ENCODE measurements at regions not wholly inside any gene's neighbourhood (a gene's known extent, or its start where the extent isn't known, plus 50 kb on each side); places are given as distances from the start of the nearest gene placed in this dataset.
A peak's percentile ranks its signal among the peaks of the same experiment; 100 is the strongest.
"Not testable (repeated sequence)": the region's sequence is repeated elsewhere in the genome, so short reads cannot be mapped to it uniquely, and the experiment has no call there.

DNA sequence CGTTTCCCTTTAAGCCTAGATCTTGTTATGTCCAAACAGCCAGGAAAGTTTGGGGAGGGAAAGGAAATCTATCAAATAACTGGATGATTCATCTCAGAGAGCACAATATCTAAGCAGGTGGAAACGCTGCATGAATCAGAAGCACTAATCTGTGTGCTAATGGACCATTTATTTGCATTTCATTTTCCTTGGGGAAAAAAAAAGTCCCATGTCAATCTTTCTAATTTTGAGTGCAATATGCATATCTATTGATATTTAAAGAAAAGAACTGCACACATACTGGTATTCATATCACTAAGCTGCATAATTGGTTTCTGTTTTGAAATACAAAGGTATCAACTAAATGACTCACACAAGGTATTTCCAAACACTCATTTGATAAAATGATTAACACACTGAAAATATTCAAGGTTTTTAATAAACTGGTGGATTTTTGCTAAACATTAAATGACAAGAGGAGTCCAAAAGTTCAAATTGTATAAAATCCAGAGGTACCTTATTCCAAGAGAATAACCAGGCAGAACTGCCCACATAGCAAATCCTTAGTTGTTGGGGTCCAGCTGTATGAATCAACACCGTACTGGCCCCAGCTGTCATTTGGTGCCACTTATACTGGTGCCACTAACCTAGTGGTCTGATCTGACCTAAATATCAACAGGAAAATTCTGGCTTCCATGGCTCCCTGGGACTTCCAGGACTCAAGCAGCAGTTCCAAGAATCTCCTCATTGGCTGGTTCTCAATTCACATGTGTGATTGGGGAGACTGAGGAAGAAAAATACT lies 122.2 kb upstream of the SP4 start:
- DNase-seq, result no peak

DNA sequence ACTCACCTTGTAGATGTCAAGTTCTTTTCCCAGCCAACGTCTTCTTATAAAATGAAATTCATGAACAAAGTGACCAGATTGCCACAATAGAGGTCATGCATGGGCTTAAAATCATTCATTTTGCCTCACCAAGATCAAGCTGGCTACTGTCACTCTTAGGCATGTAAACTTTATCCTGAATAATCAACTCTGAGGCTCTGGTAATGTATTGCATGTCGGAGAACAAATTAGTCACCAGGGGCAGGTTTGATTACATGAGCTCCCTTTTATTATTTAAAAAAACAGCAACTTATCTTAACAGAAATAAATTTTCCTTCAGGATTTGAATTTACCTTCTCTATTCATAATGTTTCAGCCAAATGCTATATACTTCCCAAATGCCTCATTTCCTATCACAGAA lies 112.9 kb upstream of the SP4 start:
- DNase-seq, result no peak

GRCh38 chr7:21317966-21318915 lies 109.6 kb upstream of the SP4 start:
- no peak for DNase-seq

GRCh38 chr7:21318916-21319270 lies 109.0 kb upstream of the SP4 start:
- DNase-seq, result no peak

GRCh38 chr7:21326241-21326640 lies 101.6 kb upstream of the SP4 start:
- no peak for DNase-seq

- DNase-seq, result no peak
Observed at GRCh38 chr7:21326921-21327320, 101.0 kb upstream of the SP4 start.

- no peak for DNase-seq
Observed at GRCh38 chr7:21327422-21328409, 100.2 kb upstream of the SP4 start.

- no peak for DNase-seq
Observed at GRCh38 chr7:21330462-21331178, 97.3 kb upstream of the SP4 start.

- DNase-seq, result no peak
Observed at GRCh38 chr7:21334906-21335305, 93.0 kb upstream of the SP4 start.

DNA sequence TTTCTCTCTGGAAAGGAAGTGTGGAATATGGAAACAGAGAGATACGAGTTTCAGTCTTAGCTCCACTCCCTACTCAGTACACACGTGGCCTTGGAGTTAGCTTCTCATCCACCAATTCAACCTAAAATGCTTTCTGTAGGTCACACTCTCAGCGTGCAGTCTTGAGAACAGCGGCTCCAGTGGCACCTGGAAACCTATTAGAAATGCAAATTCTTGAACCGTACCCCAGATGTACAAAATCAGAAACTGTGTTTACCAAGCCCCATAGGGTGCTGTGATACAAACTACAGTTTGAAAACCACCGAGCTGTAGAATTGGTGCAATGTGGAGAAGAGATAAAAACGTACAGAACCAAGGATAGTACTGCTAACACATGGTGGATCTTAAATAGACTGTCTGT lies 91.1 kb upstream of the SP4 start:
- DNase-seq, result no peak

- DNase-seq, result no peak
Observed at GRCh38 chr7:21338728-21339164, 89.1 kb upstream of the SP4 start.

- DNase-seq, result not testable (repeated sequence)
Observed at GRCh38 chr7:21344900-21345299, 83.0 kb upstream of the SP4 start.

DNA sequence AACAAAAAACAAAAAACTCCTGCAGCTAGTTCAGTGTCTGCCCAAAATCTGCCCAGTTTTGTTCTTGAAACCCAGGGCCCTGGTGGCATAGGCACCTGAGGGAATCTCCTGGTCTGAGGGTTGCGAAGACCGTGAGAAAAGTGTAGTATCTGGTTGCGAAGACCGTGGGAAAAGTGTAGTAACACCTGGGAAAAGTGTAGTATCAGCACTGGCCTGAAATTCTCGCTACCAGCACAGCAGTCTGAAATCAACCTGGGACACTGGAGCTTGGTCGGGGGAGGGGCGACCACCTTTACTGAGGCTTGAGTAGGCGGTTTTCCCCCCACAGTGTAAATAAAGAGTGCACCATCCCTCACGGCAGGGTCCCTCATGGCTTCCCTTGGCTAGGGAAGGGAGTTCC lies 82.5 kb upstream of the SP4 start:
- DNase-seq, result no peak

DNA sequence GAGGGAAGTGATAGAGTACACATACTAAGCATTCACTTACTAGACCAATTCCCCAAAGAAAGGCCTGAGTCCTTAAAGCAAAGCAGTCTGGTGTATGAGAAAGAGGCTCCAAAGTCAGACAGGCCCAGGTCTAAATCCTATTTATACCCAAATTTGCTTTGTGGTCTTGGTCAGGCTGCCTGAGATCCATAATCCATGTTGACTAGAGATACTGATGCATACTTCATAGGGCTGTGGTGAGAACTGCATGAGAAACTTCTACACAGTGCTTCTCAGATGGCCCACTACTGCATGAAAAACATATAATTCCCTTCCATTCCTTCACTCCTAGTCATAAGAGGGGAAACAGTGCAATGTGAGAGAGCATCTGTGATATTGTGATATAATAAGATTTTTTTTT lies 81.6 kb upstream of the SP4 start:
- no peak for DNase-seq

DNA sequence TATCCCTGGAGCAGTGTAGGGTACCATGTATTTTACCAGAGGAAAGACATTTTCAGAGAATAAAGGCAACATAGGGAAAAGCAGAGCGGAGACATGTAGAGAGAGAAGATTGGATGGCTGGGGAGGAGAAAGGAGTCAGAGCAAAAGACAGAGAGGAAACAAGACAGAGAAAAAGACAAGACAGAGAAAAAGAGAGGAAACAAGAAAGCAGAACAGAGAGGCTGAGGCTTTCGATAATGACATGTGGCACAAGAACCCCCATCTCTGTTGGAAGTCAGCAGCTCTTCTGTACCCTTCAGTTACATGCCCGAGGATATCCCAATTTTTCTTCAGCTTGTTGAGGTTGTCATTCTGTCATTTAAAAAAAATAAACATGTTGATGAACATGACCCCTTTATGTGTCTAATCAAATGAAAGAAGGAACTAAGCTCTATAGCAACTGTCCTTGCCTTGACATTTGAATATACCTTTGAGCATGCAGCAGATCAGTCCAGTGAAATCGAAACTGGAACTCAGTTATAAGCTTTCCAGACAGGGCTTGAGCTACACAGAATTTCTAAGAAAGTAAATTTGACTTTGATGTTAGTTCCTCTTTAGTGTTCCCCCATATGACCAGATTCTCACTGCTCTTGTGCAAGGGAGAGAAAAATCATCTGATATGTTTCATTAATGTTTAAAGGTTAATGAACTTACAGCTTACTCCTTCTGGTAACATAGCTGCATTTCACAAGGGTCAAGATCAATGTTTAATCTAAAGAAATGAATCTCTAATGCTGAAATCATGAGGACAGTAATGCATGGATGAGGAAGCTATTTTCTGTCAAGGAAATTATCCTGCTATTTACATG lies 75.1 kb upstream of the SP4 start:
- peak in 1 of 56 donors; percentile 2 for DNase-seq

DNA sequence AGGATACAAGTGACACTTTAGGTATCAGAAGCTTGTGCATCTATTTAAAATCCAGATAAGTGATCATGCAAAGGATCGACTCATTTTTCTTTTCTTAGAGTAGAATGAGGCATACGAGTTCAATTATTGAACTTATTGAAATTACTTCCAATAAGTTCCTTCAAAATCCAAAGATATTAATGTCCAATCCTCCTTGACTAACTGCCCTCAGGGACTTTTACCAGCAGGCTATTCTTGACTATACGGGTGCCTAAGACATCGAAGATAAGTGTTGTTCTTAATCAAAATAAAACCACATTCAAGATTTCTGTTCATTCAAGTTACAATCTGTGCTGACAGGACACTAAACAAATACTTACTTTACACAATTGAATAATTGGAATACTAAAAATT lies 74.5 kb upstream of the SP4 start:
- DNase-seq, result no peak

DNA sequence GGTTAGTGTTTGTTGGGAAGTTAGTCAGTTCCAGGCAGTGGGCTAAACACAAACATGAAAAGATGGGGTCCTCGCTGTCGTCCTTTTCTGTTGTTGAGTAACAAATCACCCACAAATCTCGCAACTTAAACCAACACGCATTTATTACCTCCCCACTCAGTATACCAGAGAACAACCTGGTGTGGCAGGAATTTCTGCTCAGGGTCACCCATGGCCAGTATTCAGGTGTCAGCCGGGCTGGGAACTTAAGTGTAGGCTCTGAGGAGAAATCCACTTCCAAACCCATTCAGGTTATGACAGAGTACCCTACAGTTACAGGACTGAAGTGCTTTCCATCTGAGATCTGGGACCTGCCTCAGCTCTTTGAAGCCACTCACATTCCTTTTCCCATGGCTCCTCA lies 73.6 kb upstream of the SP4 start:
- no peak for DNase-seq

DNA sequence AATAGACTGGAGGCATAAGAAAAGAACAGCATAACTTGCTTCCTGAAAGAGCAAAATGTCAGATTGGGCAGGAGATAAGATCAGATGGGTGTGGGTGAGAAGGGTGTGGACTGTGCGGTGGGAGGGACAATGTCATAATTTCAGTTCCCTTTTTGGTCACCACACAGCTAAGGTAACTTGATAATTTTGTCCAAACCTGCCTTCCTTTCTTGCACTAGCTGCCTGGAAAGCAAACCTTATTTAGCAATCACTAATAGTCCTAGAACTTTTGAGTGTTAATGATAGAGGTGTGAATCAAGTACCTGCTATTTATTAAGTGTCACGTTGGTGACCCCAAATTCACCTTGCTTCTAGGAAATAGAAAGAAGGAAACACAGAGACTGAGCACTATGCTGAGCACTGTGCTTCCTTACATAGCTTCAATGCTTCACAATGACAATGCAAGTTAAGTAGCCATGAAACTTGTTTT lies 72.4 kb upstream of the SP4 start:
- no peak for DNase-seq

DNA sequence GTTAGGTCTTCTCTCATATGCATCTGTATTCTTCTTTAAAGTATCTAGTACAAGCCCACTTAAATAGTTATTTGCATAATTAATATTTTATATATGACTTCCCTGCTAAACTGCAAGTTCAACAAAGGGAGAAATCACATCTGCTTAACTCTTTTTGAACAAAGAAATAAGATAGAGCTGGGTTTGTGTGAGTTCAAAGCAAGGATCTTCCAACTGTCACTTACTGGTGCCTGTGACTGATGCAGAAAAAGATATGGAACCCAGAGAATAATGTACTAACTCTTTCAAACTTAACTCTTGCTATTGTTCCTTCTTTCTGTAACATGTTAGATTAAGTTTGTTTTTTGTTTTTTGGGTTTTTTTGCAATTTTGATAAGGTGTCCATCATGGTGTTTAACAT lies 71.3 kb upstream of the SP4 start:
- no peak for DNase-seq
